Activated CD4-positive, alpha-beta T cell treated with anti-CD3 and anti-CD28 coated beads, Interleukin-2, amount 50 U/mL, for 16 hours (primary cell): ENCODE measurements at regions not wholly inside any gene's neighbourhood (a gene's known extent, or its start where the extent isn't known, plus 50 kb on each side); places are given as distances from the start of the nearest gene placed in this dataset.

Experiments used
- DNase-seq: peaks from one replicate; pipeline ENCODE4 v3.0.0-alpha.2; 2020

DNA sequence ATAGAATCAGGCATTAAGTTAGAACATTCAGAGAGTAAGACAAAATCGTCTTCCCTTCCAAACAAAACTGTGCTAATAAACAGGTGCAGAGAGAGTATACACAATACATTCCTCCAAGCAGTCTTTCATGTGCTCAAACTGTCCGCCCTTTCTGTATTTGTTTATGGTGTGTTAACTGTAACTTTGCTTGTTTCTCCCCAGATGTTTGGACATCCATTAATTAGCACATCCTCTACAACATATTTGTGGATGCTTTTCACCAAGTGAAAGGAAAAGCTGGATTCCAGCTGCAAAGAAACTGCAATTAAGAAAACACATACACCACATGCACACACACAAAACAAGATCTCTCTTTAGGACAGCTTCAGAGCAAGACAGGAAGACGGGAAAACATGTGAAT lies 912.6 kb downstream of the NTRK3 start:
- DNase-seq = no peak

DNA sequence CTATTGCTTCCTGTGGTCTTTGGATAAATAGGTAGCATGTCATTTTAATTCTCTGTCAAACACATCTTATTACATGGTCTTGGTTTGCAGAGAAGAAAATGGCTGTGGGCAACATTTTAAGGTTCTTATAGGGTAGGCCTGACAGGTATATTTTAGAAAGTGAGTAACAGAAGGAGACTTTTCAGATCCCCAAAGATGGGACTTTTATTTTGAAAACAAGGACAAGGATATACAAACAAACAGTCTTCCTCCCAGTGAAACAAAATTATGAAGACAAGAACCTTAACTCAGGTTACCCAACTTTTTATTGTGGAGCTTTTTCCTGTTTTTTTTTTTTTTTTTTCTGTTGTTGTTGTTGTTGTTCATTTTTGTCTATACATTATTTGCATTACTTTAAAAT lies 916.2 kb downstream of the NTRK3 start:
- DNase-seq = no peak

DNA sequence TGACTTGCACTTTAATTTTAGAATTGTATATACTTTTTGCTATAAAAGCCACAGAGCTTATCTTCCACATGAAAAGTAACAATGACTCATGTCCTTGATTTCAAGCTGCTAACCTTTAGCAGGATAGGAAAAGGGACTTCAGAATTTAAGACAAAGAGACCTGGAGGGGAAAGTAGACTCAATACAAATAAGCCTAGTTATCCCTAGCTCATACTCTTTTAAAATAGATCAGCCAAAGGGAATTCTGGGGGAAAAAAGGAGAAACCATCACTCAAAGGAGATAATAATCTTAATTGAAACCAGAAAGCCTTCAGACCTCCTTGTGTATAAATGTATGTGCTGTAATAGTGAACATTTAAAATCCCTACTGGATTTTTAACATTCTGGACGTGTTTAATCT lies 930.3 kb downstream of the NTRK3 start:
- DNase-seq = no peak

DNA sequence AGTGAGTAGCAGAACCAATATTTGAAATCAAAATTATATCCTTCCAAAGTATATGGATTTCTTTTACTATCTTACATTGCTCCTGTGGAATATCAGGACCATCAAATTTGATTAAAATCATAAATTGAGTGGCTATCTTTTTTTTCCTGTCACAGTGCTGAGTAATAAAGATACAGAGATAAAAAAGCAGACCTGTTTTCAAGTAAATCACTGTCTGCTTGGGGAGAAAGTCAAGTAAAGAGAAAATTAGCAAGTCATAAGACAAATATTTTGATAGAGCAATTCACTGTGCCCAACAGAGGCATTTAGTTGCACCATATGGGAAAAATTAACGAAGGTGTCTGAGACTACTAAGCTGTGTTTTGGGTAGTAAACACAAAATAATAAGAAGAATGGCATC lies 933.7 kb downstream of the NTRK3 start:
- DNase-seq = no peak

DNA sequence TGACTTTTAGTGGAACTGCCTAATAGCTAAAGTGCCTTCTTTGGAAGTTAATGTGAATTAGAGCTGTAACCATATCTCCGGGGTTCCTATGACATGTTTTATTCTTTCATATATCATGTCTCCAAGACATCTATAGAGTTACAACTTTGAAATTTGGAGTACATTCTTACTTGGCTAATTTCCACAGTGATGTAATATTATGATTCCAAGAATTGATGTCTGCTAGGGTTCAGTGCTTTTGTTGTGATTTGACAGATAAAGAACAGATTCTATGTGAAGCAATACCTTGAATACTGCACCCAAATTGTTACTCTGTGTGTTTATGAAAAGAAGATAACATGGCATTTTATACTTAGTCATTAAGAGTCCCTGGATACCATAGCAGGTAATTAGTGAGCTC lies 934.3 kb downstream of the NTRK3 start:
- DNase-seq = no peak

DNA sequence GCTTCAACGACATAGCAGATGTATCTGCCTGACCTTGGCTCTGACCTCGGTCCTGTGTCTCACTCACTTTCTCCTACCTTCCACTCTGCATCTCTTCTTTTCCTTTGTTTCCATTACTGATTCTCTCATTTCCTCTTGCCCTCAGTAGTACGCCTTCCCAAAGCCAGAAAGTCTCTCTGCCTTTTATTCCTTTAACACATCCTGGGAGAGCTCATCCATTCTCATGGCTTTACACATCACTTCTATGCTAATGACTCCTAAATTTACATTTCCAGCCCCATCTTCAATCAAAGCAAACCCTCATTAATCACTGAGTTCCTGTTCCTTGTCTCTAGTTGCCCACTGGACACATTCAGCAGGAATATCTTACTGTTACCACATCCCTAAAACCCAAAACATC lies 938.6 kb downstream of the NTRK3 start:
- no peak for DNase-seq

DNA sequence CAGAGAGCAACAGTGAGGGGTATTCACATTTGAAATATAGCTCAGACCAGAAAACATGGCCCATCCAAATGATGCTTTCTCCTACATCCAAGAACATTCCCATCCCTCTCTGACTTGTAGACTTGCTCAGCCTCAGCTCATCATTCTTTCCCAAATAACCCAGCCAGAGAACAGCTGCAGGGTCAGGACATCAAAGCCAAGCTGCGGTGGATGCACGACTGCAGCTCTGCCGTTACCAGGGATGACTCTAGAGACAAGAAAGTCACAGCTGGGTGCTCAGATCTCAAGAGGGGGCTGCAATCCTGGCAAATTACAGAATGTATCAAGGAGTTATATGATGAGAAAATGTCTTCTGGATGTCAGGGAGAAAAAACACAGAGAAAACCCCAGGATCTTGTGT lies 944.3 kb downstream of the NTRK3 start:
- DNase-seq = no peak

DNA sequence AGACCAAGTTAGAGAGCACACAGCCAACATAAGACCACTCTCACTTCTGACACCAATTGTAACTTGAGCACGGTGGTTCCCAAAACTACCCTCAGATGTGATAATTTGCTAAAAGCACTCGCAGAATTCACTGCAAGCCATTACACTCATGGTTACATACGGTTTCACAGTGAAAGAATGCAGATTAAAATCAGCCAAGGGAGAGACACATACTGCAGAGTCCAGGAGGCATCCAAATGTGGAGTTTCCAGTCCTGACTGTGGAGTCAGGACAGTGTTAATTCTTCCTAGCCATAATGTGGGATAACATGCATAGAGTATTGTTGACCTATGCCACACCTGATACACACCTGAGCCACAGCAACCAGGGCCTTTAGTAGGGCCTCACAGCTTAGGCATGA lies 956.4 kb downstream of the NTRK3 start:
- no peak for DNase-seq

DNA sequence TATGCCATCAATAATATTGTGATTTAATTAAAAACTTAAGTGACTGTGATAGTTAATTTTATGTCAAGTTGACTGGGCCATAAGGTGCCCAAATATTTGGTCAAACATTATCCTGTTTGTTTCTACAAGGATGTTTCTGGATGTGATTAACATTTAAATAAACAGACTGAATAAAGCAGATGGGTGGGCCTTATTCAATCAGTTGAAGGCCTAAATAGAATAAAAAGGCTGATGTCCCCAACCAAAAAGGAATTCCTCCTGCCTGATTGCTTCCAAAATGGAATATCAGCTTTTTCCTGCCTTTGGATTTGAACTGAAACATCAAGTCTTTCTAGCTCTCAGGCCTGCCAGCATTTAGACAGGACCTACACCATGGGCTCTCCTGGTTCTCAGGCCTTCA lies 961.7 kb downstream of the NTRK3 start:
- no peak for DNase-seq

DNA sequence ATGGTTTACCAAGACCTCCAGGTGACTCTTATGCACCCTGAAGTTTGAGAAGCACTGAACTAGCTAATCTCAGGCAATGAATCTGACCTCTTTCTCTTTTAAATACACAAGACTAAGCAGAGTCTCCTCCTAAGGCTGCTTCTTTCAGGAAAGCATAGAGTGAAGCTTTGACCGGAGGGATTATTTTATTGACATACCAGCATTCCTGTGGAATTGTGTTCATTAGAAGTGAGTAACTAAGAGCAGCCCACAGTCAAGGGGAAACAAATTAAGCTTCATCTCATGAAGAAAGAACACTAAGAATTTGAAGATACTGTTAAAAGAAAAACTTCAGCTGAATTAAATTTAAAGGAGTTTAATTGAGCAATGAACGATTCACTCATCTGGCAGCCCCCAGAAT lies 963.5 kb downstream of the NTRK3 start:
- DNase-seq = no peak

DNA sequence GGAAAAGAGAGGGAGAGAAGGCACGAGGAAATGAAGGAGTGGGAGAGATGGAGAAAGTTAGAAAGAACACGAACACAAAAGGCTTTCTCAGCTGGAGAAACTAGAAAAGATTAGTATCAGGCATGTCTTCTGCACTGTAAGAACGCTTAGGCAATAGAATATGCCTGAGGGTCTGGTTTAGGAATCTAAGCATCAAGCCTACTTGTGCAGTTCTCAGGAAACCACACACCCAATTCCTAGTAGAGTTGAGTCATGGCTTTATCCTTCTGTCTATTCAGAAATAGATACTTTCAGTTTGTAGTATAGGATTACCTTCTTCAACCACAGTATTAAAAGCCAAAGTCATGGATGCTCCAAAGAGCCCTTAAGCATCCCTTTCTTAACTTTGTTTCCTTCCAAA lies 969.4 kb downstream of the NTRK3 start:
- no peak for DNase-seq

DNA sequence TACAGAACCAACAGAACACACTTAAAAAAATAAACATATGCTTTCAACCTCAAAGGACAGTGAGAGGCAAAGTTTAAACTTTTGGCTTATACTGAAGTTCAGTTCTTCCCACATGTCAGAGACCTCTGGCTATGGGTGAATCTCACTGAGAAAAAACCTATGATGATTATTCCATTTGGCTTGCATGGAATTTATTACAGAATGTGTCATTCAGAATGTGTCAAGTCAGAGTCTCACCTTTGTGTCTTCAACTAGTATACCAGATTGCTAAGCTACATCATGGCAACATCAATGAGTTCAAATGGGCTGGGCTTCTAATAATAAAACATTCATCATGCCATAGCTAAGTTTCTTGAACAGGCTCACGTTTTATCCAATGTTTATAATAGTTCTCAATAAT lies 987.0 kb downstream of the NTRK3 start:
- DNase-seq = no peak

DNA sequence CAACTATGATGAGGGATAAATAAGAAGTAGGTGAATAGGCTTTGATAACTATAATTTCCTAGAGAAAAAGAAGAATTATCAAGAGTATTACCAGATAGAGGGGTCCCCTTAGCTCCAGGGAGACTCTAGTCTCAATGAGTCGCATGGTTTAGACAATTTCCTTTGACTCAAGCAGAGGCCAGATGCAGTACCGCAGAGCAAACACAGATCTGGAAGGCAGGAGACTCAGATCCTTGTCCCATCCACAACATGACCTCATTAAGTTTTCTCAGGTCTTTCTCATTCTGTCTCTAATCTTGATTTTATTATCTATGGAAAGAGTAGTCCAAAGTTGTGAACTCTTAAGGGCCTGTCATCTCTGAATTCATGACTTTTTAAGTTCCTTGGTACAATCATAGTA lies 987.9 kb downstream of the NTRK3 start:
- DNase-seq = no peak

DNA sequence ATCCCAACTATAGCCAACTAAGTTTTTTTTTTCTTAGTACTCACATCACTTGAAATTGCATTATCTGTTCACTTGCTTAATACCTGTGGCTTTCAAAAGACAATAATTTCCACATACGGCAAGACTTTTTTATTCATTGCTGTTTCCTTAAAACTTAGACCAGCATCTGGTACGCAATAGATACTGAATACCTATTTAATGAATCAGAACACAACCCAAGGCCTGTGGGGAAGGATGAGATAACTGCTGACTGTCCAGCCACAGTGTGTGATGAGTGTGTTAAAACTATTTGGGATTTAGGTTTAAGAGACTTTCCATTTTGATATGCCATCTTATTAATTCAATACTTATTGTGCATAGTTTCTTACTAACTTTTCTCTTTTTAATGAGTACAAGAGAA lies 988.7 kb downstream of the NTRK3 start:
- no peak for DNase-seq

DNA sequence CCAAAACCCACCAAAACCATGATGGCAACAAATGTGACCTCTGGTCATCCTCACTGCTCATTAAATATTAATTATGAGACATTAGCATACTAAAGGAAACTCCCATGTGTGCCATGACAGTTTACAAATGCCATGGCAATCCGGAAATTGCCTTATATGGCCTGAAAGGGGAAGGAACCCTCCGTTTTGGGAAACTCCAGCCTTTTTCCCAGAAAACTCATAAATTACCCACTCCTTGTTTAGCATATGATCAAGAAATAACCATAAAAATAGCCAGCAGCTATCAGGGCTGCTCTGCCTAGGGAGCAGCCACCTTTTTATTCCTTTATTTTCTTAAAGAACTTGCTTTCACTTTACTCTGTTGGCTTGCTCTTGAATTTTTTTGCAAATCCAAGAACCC lies 992.7 kb downstream of the NTRK3 start:
- no peak for DNase-seq

DNA sequence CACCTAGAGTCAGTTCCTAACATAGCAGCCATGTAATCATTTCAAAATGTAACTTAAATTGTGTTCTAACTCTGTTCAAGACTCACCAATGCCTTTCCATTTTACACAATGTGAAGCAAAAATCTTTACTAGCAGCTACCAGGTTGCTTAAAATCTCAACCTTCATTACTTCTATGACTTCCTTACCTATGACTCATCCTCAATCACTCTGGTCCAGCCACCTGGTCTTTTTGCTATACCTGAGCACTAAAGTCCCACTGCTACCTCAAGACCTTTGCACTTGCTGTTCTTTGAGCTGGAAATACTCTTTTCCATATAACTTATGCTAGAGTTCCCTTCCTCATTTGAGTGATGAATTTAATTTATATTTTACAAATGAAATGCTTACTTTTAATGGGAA lies 993.2 kb downstream of the NTRK3 start:
- DNase-seq = no peak

DNA sequence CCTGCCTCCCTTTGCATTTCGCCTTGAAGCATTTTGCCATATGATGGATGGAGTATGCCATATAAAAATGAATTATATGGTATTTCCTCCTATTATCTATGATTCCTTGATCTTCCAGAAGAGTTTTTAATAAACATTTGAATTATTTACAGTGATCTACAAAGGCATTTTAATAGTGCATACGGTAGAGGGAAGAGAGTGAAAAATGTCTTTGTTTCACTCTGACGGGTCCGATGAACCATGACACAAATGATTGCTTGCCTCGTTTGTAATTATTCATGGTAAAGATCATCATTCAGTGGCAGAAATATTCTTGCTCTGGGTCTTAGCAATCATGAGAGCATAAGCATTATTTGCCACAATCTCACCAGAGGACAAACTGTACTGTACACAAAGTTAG lies 1010.9 kb downstream of the NTRK3 start:
- DNase-seq = no peak

DNA sequence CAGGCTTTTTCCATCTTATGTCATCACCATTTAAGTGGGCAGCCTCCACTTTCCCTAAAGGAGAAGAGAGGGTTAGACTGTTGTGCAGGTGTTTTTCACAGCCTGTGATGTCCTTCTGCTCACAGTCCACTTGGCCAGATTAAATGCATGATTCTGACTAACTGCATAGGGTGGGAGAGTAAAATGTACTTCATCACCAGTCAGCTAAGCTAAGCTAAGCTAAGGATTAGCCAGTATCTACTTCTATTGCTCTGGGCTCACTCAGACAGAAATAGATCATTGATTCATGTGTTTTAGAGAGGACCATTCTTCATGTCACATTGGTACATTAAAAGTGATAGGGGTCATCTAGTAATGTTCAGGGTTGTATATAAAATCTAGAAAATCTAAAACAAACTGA lies 1013.1 kb downstream of the NTRK3 start:
- DNase-seq = no peak

DNA sequence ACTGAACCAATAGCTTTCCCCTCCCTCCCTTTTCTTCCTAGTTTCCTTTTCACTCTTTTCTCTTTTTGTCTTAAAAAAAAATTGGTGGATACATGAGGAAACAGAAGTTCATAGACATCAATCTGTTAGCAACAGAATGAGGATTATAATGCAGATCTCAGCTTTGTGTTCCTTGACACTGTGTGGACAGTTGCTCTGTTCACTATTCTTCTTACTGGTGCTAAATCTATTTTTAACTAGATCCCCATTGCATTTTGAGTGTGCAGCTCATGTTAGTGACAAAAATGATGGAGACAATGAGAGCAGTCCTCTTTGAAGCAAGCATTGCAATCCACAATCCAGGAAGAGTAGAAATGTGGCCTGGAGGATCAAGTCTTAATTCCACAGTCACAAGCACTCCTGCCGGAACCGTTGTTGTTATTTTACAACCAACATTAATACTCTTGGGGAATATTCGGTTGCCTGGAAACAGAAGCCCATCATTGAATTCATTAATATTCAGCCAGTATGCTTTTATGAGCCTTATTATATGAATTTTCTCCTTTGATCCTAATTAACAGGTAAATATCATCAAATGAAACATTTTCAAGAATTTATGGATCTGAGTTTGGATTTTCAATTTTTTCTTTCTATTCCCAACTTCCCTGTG lies 1016.8 kb downstream of the NTRK3 start:
- no peak for DNase-seq

DNA sequence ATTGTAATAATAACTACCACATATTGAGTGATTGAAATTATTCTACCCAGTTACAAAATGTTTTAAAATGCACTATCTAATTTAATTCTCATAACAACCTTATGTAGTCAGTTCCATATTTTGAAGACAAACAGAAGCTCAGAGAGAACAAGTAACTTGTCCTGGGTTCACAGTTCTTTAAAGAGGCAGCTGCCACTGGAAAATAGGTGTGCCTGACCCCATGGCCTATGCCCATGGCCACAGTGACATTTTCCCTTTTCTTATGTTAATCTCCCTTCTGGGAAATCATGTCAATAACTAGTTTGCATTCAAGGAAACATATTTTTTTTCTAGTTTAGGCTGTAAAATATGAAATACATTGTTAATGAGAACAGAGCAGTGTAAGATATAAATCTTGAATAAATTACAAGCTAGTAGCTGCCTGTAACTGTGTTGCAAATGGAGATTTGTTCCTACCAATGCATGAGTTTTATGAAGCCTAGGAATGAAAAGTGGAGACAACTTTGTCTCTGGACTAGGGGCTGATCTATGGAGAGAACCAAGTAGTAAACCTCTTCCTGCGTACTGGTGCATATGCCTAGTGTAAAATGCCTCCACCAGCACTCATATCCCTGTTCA lies 1018.0 kb downstream of the NTRK3 start:
- no peak for DNase-seq

DNA sequence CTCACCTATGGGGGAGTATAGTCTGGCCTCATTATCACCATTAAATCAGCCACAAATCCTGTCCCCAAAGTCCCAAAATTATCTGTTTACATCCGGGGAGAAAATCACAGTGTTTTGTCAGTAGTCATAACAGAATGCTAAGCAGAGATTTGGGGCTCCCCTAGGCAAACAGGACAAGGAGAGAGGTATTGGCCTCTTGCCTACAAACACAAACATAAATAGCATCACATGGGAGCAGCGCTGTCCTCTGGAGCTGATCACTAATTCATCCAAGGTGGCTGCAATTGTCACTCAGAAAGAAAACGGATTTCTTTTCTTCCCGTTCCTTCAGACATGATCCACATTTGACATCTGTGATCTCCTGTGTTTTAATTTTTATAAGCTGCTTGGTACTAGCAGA lies 1028.1 kb downstream of the NTRK3 start:
- DNase-seq = no peak

DNA sequence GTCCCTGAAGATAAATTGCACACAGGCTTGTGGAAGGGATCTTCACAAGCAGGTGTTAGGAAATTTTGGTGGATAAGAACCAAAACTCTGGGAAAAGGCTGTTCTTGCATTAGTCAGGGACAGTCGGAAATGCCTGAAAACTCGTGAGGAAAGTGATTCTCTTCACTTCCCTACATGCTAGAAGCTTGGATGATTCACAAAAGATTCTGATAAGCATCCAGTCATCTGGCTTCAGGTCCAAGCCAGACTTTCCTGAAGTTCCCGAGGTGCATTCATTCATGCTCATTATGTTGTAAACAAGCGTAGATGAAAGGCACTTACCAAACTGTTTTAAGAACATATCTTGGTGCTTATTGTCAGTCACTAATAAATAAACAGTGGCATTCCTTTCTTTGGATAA lies 1028.7 kb downstream of the NTRK3 start:
- DNase-seq = no peak

DNA sequence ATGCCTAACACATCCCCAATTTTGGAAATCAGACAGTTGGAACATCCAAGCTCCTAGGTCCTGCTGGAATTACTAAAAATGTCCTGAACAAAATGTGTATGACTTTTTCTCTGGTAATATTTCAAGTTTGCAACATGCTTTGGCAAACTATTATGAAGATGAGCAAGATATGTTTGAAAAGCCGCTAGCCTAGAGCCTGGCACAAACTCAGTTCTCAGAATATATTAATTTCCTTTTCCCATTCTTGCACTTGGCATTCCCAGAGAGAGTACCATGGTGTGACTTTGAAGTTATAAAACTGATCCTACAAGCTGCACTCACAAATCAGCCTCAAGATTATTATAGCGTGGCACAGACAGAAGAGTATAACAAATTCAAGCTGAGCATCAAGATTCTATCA lies 1031.1 kb downstream of the NTRK3 start:
- DNase-seq = no peak

DNA sequence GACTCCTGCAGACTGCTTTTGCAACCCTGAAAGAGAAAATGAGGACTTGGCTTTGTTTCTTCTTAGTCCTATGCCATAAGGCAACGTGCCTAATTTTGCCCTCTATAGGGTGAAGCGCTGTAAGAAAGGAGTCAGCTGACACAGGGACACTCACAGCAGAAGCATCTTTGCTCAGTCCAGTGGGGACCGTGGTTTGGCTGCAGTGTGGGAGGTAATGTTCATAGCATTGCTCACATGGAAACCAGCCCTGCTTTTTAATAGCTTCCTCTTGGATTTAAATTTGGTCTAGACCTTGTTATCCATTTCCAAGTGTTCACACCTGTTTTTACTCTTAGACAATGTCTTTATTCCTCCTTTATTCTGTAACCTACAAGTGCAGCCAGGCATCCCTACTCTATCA lies 1032.1 kb downstream of the NTRK3 start:
- DNase-seq = no peak
